ENCODE measurements at regions not wholly inside any gene's neighbourhood (a gene's known extent, or its start where the extent isn't known, plus 50 kb on each side); places are given as distances from the start of the nearest gene placed in this dataset.

- no peak for TF ChIP-seq CTCF (IDR thresholded peaks at IDR 0.05; ENCODE audit: insufficient read depth, low read length, severe bottlenecking)
- FAIRE-seq (no peak), DNase-seq (ENCODE audit: low read depth) (no peak)
- Histone ChIP-seq H3K36me3 (ENCODE audit: control insufficient read depth, insufficient read depth, low read length) (no peaks in the 10 kb centered on the region), H3K27me3 (ENCODE audit: control insufficient read depth, insufficient read depth, low read length) (no peaks in the 10 kb centered on the region), H3K4me3 (ENCODE audit: low read depth, low read length) (no peak overlapping the region)
Observed at GRCh38 chr5:173768891-173769290, 119.3 kb upstream of the CPEB4 start.

GRCh38 chr5:173770637-173771036 lies 117.5 kb upstream of the CPEB4 start:
- Histone ChIP-seq H3K36me3 (ENCODE audit: control insufficient read depth, insufficient read depth, low read length) (no peaks in the 10 kb centered on the region), H3K4me3 (ENCODE audit: low read depth, low read length) (no peak overlapping the region), H3K27me3 (ENCODE audit: control insufficient read depth, insufficient read depth, low read length) (no peaks in the 10 kb centered on the region)
- TF ChIP-seq CTCF (IDR thresholded peaks at IDR 0.05; ENCODE audit: insufficient read depth, low read length, severe bottlenecking) = no peak
- no peak for DNase-seq (ENCODE audit: low read depth)
- FAIRE-seq = no peak

DNA sequence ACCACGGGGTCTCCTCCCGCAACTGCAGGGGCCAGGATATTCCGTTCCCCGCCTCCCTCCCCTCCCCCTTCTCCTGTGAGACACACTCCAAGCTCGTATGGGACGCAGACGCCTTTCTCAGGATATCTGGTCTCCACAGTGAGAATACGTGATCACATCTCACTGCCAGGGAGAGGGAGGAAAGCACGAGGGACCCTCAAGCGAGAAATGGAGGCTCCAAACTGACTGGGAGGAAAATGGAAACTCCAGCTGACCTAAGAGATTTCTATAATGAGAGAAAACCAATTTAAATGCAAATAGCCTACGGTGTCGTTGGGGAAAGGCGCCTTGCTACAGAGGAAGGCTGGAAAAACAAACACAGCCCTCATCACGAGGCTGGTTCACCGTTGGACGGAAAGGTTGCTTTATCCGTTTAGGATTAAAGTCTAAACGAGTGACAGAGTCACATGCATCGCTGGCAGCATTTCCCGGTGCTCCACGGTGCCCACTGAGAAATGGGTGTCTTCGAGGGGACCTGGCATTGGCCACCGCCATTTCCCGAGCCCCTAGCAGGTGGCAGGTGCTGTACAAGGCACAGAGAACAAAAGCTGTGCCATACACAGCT lies 116.9 kb upstream of the CPEB4 start:
- DNase-seq (ENCODE audit: low read depth) (no peak), FAIRE-seq (no peak)
- Histone ChIP-seq H3K27me3 (ENCODE audit: control insufficient read depth, insufficient read depth, low read length) (no peaks in the 10 kb centered on the region), H3K36me3 (ENCODE audit: control insufficient read depth, insufficient read depth, low read length) (no peaks in the 10 kb centered on the region), H3K4me3 (ENCODE audit: low read depth, low read length) (no peak overlapping the region)
- TF ChIP-seq CTCF (IDR thresholded peaks at IDR 0.05; ENCODE audit: insufficient read depth, low read length, severe bottlenecking) = no peak

- Histone ChIP-seq H3K36me3 (ENCODE audit: control insufficient read depth, insufficient read depth, low read length) (no peaks in the 10 kb centered on the region), H3K4me3 (ENCODE audit: low read depth, low read length) (no peak overlapping the region), H3K27me3 (ENCODE audit: control insufficient read depth, insufficient read depth, low read length) (no peaks in the 10 kb centered on the region)
- FAIRE-seq (no peak), DNase-seq (ENCODE audit: low read depth) (no peak)
- TF ChIP-seq CTCF (IDR thresholded peaks at IDR 0.05; ENCODE audit: insufficient read depth, low read length, severe bottlenecking) = no peak
Observed at GRCh38 chr5:173771725-173772383, 116.3 kb upstream of the CPEB4 start.

DNA sequence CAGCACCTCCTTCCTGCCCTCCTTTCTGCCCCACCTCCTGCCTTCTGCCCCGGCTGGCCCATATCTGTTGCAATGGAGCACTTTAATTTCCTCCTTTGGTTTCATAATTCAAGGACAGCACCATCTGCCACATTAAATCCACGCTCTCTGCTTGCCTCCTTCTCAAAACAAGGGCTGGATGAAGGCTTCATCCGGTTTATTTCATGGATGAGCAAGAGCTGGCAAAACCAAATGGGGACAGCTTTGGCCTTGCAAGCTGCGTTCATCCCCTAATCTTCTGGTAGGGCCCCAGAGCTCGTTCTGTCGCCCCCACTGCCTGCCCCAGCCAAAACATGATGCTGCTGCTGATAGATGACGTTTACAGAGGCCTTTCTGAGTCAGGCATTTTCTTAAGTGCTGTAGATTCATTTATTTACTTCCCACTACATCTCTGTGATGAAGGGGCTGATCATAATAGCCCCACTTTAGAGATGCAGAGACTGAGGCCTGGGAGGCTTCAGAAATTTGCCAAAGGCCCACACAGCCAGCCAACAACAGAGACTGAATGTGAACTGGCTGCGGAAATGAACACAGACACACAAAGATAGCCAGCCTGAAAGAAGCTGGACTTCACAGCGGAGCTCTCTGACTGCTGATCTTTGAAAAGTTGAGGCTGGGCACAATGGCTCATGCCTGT lies 115.6 kb upstream of the CPEB4 start:
- DNase-seq (ENCODE audit: low read depth) = no peak
- Histone ChIP-seq H3K36me3 (ENCODE audit: control insufficient read depth, insufficient read depth, low read length) (no peaks in the 10 kb centered on the region), H3K4me3 (ENCODE audit: low read depth, low read length) (no peak overlapping the region), H3K27me3 (ENCODE audit: control insufficient read depth, insufficient read depth, low read length) (no peaks in the 10 kb centered on the region)
- FAIRE-seq = no peak
- no peak for TF ChIP-seq CTCF (IDR thresholded peaks at IDR 0.05; ENCODE audit: insufficient read depth, low read length, severe bottlenecking)
